ENCODE measurements at regions not wholly inside any gene's neighbourhood (a gene's known extent, or its start where the extent isn't known, plus 50 kb on each side); places are given as distances from the start of the nearest gene placed in this dataset.
"Not testable (repeated sequence)": the region's sequence is repeated elsewhere in the genome, so short reads cannot be mapped to it uniquely, and the experiment has no call there.

GRCh38 chr14:30322819-30323218 is 236.1 kb upstream of the G2E3 start:
- no peak for DNase-seq

DNA sequence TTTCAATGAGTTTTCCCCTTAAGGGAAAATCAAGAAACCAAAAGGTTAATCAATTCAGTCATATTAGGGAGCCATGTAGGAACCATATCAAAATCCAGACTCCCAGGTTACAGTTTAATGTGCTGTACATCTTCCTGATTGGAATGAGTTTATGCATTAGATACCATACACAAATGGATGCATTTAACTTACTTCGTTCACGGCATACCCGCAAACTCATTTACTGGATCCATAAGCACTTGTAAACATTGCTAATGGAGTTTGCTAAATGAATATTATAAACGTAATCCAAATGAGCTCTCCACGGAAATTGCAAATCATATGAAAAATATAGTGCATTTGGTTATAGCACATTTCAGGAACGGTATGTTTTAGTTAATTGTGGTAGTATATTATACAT is 228.9 kb upstream of the G2E3 start:
- DNase-seq = no peak

DNA sequence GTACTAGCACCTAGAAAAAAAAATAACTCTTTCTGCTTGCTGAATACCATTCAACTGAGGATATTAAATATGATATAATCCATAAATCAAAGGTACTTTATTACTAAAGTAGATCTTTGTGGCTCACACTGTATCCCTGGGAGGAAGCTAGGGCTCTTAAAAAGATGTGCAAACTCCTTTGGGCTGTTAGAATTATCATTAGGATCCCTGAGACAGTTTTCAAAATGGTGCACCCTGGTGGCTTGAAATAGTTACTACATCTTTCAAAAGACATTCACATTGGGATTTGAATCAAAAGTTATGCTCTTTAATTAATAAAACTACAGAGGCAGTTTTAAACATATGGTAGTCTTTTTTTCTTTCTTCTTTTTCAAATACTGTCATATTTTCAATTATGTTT is 228.5 kb upstream of the G2E3 start:
- peak; percentile 11 for DNase-seq

DNA sequence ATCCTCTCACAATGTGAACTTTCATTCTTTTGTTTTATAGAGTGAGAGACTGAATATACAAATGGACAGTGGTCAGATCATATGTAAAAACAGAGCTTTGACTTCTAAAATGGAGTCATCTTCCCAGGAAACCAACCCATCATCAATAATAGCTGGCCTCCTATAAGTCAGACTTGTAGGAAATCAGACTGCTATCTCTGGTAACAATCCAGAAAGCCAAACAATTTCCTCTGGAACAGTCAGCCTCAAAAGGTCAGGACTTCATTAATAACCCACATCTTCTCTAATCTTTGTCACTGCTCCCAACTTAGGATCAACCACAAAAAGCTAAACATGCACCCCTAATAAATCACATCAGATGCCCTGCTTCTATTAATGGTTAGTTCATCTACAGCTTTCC is 227.9 kb upstream of the G2E3 start:
- DNase-seq = no peak

- DNase-seq = no peak
Measured at GRCh38 chr14:30332374-30332773, 226.6 kb upstream of the G2E3 start.

DNA sequence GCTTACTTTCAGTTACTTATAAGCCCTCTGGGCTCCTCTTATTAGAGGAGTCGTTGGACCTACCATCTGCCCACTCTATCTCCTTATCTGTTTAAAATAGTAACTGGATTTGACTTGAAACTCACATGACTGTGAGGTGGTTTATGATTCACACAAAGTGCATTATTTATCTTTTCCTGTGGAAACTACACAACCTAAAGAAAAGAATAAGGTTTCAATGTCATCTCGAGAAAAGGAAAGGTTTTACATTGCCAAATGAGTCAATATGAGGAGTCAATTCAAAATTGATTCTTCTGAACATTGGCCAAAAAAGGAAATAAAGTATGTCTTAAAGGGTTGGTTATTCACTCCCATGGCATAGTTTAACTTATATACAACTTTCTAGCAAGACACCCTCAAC is 225.0 kb upstream of the G2E3 start:
- DNase-seq = peak; percentile 84

DNA sequence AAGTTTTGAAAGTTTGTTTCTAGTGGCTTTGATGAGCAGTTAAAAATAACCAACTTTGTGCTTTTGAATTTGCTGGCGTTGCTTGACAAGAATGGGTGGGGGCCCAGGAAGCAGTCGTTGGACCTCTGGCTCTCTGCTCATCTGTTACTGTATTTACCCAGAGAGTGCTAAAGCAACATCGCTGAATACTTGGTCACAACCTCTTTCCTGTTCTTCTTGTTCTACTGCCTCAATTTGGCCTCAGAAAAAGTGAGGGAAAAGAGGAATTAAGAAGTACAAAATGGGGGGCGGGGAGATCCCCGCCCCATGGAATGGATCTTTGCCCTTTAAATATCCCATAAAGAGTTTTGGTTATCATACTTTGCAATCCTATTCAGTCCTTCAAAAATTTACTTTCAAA is 221.5 kb upstream of the G2E3 start:
- no peak for DNase-seq

- no peak for DNase-seq
Measured at GRCh38 chr14:30339311-30339901, 219.6 kb upstream of the G2E3 start.

DNA sequence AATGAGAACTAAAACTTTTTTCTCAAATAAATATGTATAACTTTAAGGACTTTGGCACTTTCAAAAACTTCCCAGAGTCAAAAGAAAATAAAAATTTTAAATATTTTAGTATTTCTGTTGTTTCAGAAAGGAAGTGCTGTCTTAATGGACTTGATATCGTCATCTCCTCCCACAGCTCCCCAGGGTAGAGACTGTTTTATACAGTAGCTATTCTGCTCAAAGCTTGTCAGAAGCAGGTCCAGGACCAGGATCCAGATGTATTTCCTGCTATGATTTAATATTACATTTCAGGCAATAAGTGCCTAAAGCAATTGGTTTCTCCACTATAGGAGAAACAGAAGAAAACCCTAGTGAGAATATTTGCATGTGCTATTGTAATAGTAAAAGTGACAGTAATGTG is 218.5 kb upstream of the G2E3 start:
- no peak for DNase-seq

DNA sequence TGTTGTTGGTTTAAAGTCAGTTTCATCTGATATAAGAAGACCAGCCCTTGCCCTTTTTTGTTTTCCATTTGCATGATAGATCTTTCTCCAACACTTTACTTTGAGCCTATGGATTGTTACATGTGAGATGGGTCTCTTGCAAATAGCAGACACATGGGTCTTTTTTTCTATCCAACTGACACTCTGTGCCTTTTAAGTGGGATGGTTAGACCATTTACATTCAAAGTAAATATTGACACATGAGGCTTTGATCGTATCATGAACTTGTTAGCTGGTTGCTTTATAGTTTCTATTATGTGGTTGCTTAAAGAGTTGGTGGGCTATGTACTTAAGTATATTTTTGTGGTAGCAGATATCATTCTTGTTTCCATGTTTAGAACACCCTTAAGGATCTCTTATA is 213.4 kb upstream of the G2E3 start:
- no peak for DNase-seq

DNA sequence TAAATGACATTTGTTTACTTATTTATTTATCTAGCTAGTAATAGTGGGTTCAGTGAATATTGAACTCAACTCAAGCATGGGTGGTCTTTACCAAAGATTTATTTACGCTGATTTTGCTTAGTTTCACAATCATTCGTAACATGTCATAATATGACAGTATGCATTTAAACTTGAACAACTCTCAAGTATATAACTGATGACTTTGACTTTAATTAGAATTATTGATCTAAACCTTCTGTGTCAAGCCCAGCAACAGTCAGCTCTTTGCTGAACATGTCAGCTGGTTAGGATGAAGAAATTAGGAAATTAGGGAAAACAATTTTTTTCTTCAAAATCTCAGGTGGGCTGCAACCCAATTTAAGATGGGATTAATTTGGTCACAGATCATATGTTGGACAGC is 210.5 kb upstream of the G2E3 start:
- no peak for DNase-seq

- DNase-seq = no peak
Measured at GRCh38 chr14:30349520-30349919, 209.4 kb upstream of the G2E3 start.

DNA sequence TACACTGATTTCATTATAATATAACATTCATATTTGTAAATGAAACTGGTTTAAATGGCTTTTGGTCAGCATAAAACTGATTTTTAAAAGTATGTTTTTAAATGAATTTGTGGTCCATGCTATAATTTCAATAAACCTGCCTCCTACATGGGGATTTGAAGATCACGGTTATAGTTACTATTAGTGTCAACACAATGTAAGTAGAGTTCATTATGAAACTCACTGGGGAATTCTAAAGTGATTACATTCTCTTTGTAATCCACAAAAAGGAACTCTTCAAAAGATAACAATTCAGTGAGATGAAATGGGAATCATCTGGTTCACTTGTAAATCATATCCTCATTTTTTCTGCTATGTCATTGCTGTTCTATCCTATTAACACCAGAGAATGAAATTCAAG is 204.5 kb upstream of the G2E3 start:
- DNase-seq = peak; percentile 46

- peak; percentile 71 for DNase-seq
Measured at GRCh38 chr14:30355431-30355913, 203.5 kb upstream of the G2E3 start.

- DNase-seq = no peak
Measured at GRCh38 chr14:30356438-30357202, 202.3 kb upstream of the G2E3 start.

DNA sequence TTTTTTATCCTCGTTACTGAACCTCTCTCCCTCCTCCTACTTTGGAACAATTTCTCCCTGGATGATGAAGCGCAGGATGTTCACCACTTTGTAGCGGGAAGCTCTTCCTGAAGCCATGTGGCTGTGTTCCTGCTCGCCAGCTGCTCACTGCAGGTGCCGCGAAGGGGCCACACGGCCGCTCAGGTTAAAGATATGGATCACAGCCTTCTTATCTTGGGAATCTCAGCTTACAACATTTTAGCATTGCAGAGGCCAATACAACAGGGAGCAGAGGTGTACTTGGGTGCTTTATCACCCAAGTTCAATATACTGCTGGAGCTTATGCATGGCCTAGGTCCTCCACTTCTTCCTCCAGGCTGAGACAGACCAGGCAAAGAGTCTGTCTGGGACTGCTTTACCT is 201.2 kb upstream of the G2E3 start:
- no peak for DNase-seq

- peak; percentile 83 for DNase-seq
Measured at GRCh38 chr14:30362369-30363218, 196.4 kb upstream of the G2E3 start.

- DNase-seq = not testable (repeated sequence)
Measured at GRCh38 chr14:30363219-30363880, 195.6 kb upstream of the G2E3 start.

GRCh38 chr14:30369502-30370180 is 189.3 kb upstream of the G2E3 start:
- DNase-seq = no peak

DNA sequence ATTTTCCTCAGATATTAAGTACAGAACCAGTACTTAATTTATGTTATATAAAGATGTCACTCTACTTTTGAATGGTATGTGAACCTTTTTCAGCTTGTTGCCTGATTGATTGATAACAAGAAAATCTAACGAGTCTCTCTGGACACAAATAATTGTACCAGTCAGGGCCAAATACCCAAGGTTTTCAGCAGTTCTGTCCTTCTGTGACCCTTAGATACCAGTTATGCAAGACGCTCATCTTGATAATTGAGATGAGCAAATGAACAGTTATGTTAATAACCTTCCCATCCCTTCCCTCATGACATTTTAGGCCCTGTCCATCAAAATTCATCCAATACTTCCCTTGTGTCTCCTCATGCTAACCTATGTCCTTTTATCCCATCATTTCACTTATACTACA is 185.9 kb upstream of the G2E3 start:
- DNase-seq = no peak

DNA sequence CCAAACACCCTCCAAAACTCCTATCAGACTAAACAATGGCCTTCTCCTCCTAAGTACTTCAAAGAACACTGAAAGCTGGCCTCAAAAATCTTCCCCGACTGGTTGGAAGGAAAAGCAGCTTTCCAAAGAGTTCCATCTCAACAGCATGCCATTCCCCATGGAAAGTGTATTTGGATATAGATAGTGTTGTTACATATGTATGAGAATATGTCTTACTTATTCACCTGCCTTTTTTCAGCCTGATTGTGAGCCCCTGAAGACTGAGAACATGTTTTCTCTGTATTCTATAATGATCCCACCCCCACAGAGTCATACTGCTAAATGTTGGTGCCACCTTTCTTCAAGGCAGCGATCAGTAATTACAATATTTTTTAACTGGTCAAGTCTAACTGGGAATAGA is 185.4 kb upstream of the G2E3 start:
- DNase-seq = no peak

DNA sequence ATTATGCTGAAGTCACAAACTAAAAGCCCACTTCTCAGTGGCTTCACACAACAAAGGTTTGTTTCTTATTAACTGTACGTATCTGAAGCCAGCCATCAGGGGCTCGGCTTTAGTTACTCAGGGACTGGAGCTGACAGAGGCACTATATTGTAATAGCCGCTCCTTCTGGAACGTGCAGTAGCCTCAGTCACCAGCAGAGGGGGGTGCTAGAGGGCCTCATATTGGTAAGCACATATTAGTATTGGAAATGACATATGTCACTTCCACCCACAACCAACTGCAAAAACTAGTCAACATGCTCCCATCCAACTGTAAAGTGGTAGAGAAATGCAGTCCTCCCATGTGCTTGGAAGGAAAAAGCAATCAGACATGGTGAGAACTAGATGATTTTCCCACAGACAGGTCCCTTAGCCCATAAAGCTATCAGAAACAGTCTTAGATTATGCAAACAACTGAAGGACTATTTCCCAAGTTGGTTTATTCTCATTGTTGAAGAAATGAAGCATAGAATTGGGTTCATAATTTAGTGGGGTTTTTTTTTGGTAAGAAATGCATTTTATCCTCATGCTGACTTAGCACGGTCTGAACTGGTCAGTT is 183.6 kb upstream of the G2E3 start:
- peak; percentile 80 for DNase-seq

Measured in NCI-H82 (cell line).